Skin epidermis (tissue), 12 donors: ENCODE measurements at regions not wholly inside any gene's neighbourhood (a gene's known extent, or its start where the extent isn't known, plus 50 kb on each side); places are given as distances from the start of the nearest gene placed in this dataset.

Source experiments
- H3K27ac ChIP-seq, 21 experiments: fragments of 200-600 bp; sonication (generic) in 11 of 21; one replicate each; pipeline ENCODE4 v1.5.0; 2020; ENCODE audit warnings: mild to moderate bottlenecking in 3 of 21, inconsistent platforms in 2 of 21, moderate library complexity in 2 of 21
- H3K4me3 ChIP-seq, 7 experiments: fragments of 200-600 bp; sonication (generic) in 2 of 7; one replicate each; pipeline ENCODE4 v1.5.0; 2020; ENCODE audit warnings: inconsistent platforms in 2 of 7, mild to moderate bottlenecking in 2 of 7, moderate library complexity in 1 of 7

- no peak overlapping the region for H3K4me3 ChIP-seq
- peak overlapping the region in 1 of 21 experiments; percentile 60 for H3K27ac ChIP-seq
Observed at GRCh38 chr10:111410740-111411139, 333.9 kb downstream of the ADRA2A start.

- no peak overlapping the region for H3K27ac ChIP-seq
- H3K4me3 ChIP-seq = no peak overlapping the region
Observed at GRCh38 chr10:111425459-111425858, 348.6 kb downstream of the ADRA2A start.

GRCh38 chr10:111429288-111430028 is 352.6 kb downstream of the ADRA2A start:
- no peak overlapping the region for H3K27ac ChIP-seq
- no peak overlapping the region for H3K4me3 ChIP-seq

- H3K27ac ChIP-seq = no peak overlapping the region
- no peak overlapping the region for H3K4me3 ChIP-seq
Observed at GRCh38 chr10:111430070-111430469, 353.2 kb downstream of the ADRA2A start.

- Histone ChIP-seq H3K4me3 (no peak overlapping the region), H3K27ac (no peak overlapping the region)
Observed at GRCh38 chr10:111432588-111432987, 355.8 kb downstream of the ADRA2A start.

GRCh38 chr10:111435871-111436270 is 359.0 kb downstream of the ADRA2A start:
- no peak overlapping the region for H3K4me3 ChIP-seq
- H3K27ac ChIP-seq = no peak overlapping the region

DNA sequence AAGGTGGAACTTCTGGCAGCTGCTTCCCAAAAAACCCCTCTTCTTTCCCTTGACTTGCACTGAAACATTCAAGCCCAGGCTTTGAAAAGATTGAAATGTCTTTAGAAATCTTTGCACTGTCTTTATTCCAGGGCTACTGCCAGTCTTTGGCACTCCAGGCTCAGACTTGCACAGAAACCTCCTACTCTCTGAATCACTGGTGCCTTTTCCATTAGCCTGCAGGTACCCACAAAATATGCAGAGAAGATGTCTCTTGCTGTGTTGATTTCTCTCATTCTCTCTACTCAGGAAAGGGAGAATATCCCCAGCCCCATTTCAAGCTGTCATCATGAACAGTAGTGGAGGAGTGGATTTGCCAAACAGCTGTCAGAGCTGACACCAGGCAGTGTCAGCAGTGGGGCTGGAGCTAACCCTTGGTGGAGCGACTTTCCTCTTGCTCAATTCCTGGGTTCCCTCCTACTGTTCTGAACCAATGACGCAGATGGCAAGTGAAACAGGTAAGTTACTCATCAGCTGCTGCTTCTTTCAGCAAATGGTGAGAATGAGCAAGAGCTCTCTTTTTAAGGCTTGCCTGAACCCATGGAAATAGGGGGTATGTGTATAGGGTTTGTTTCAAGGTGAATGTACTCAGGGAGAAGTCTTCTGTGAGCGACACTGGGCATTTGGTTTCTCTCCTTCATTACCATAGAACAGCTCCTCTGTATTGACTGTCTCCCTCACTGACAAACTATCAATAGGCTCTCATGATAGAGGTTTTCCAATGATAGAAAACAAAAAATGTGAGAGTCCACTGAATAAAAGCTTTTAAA is 362.4 kb downstream of the ADRA2A start:
- Histone ChIP-seq H3K27ac (peak overlapping the region in 5 of 21 experiments; percentile 0 to 42 (median 22)), H3K4me3 (no peak overlapping the region)

DNA sequence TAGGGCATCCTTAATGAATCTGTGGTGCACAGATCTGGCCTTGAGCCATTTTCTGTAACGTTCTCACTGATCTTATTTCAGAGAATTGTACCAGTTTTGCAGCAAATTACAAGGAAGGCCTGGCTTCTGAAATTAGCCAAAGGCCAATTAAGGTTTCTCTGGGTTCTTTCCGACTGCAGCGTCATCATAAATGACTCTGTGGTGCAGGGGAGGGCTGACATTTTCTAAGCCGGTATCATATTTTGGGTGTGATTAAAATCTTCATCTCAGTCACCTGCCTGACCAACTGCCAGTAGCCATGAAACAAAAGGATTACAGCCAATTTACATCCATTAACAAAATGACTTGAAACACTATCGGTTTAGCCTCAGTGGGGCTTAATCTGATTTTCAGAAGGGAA is 363.7 kb downstream of the ADRA2A start:
- no peak overlapping the region for H3K4me3 ChIP-seq
- H3K27ac ChIP-seq = no peak overlapping the region

DNA sequence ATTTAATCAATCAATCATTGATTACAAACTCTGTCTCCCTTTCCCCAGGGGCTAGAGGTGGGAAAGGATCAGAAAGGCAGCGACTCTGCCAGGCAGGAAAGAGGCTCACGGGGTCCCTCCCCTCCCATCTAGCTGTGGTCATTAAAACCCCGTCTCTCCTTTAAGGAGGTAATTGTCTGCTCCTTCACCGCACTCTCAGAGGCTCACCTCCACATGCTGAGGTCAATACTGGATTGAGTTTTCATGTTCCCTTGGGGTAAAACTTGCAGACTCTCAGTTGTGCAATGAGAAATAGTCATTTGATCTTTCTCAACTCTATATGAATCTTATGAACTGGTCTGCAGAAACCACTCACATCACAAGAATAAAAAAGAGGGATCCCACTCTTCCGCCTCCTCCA is 368.8 kb downstream of the ADRA2A start:
- no peak overlapping the region for H3K27ac ChIP-seq
- no peak overlapping the region for H3K4me3 ChIP-seq

- Histone ChIP-seq H3K4me3 (no peak overlapping the region), H3K27ac (no peak overlapping the region)
Observed at GRCh38 chr10:111446966-111447365, 370.1 kb downstream of the ADRA2A start.

DNA sequence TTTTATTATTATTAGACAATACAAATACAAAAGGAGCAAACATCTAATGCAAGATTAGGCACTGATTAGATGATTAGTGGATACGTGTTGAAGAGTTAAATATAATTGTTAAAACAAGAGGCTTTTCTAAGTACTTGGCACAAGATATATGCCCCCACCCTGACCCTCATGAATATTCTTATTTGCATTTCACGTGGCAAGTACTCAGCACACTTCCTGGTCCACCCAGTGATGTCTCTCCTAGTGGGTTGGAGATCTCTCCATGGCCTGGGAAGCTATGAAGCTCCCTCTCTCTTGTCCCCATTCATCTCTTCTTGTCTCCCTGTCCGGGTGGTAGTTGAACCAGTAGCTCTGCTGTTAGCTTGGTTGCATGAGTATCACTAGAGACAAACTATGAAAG is 375.3 kb downstream of the ADRA2A start:
- no peak overlapping the region for H3K4me3 ChIP-seq
- no peak overlapping the region for H3K27ac ChIP-seq

GRCh38 chr10:111455776-111456426 is 379.1 kb downstream of the ADRA2A start:
- peak overlapping the region in 1 of 21 experiments; percentile 28 for H3K27ac ChIP-seq
- H3K4me3 ChIP-seq = no peak overlapping the region

GRCh38 chr10:111458256-111458655 is 381.4 kb downstream of the ADRA2A start:
- no peak overlapping the region for H3K27ac ChIP-seq

DNA sequence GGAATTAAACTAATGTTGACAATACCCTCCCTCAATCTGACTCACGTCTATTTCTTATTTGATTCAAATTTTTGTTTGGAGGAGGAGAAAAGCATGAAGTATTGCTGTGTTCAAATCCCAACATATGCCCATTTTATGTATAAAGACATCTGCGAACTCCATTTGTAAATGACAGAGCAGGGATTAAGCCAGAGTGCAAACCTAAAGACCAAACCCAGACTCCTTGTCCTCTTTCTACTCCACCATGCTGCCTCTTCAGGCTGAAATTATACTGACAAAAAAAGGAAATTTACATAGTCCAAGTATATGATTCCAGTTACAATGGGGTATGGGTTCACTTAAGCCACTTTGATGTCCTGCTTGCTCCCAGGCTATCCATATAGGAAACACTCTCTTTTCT is 383.1 kb downstream of the ADRA2A start:
- Histone ChIP-seq H3K27ac (no peak overlapping the region), H3K4me3 (no peak overlapping the region)

More at GRCh38 chr10:111458256-111458655, 381.4 kb downstream of the ADRA2A start:
- no peak overlapping the region for H3K4me3 ChIP-seq

GRCh38 chr10:111472445-111472844 is 395.6 kb downstream of the ADRA2A start:
- H3K27ac ChIP-seq = no peak overlapping the region
- no peak overlapping the region for H3K4me3 ChIP-seq

GRCh38 chr10:111473361-111473760 is 396.5 kb downstream of the ADRA2A start:
- no peak overlapping the region for H3K27ac ChIP-seq
- H3K4me3 ChIP-seq = no peak overlapping the region

DNA sequence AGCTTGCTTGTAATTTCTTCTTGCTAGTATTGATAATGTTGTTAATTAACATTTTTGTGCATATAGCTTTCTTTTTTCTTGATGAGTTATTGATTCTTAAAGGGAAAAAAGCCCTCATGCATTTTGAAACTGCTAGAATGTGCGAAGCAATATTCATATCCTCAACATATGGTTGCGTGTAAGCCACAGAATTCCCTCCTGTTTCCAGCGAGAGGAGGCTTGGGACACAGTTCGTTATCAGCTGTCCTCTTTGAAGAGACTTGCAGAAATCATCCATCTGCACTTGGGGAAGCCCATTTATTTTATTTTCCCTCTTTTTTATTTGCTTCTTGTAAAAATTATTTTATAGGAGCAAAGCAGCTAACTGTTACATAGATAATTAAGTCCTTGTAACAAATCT is 398.0 kb downstream of the ADRA2A start:
- H3K27ac ChIP-seq = peak overlapping the region in 1 of 21 experiments; percentile 57
- H3K4me3 ChIP-seq = no peak overlapping the region

GRCh38 chr10:111475720-111476119 is 398.9 kb downstream of the ADRA2A start:
- Histone ChIP-seq H3K4me3 (no peak overlapping the region), H3K27ac (peak overlapping the region in 1 of 21 experiments; percentile 57)

GRCh38 chr10:111478651-111479050 is 401.8 kb downstream of the ADRA2A start:
- H3K4me3 ChIP-seq = no peak overlapping the region
- no peak overlapping the region for H3K27ac ChIP-seq

GRCh38 chr10:111479966-111480365 is 403.1 kb downstream of the ADRA2A start:
- H3K4me3 ChIP-seq = no peak overlapping the region
- H3K27ac ChIP-seq = peak overlapping the region in 1 of 21 experiments; percentile 53
